HG03045 (cell line): ENCODE measurements at regions not wholly inside any gene's neighbourhood (a gene's known extent, or its start where the extent isn't known, plus 50 kb on each side); places are given as distances from the start of the nearest gene placed in this dataset.

Experiments used
- ATAC-seq: cut with Tn5 transposase; IDR thresholded peaks from one replicate; pipeline ENCODE4 v1.9.1; 2021; ENCODE audit warnings: mild to moderate bottlenecking, moderate library complexity; ENCODE audit not compliant: unreplicated experiment

GRCh38 chr21:36532769-36533467, 53.0 kb upstream of the CLDN14 start:
- ATAC-seq: no peak

GRCh38 chr21:36533468-36533848, 53.5 kb upstream of the CLDN14 start:
- no peak for ATAC-seq

GRCh38 chr21:36534656-36535055, 54.7 kb upstream of the CLDN14 start:
- ATAC-seq: no peak

- peak; percentile 71 for ATAC-seq
Measured at GRCh38 chr21:36535618-36536241, 55.8 kb upstream of the CLDN14 start.

- ATAC-seq: no peak
Measured at GRCh38 chr21:36538761-36539160, 58.8 kb upstream of the CLDN14 start.

GRCh38 chr21:36539434-36540150, 59.7 kb upstream of the CLDN14 start:
- no peak for ATAC-seq

- no peak for ATAC-seq
Measured at GRCh38 chr21:36540700-36541099, 60.8 kb upstream of the CLDN14 start.

GRCh38 chr21:36541721-36542139, 61.8 kb upstream of the CLDN14 start:
- no peak for ATAC-seq

GRCh38 chr21:36542312-36543101, 62.6 kb upstream of the CLDN14 start:
- ATAC-seq: peak; percentile 71

- no peak for ATAC-seq
Measured at GRCh38 chr21:36543924-36544323, 64.0 kb upstream of the CLDN14 start.

- ATAC-seq: no peak
Measured at GRCh38 chr21:36544545-36544944, 64.6 kb upstream of the CLDN14 start.

- no peak for ATAC-seq
Measured at GRCh38 chr21:36545776-36546511, 66.0 kb upstream of the CLDN14 start.

- ATAC-seq: no peak
Measured at GRCh38 chr21:36547464-36547863, 67.5 kb upstream of the CLDN14 start.

- ATAC-seq: no peak
Measured at GRCh38 chr21:36548866-36549265, 68.9 kb upstream of the CLDN14 start.

- ATAC-seq: no peak
Measured at GRCh38 chr21:36549470-36549869, 69.5 kb upstream of the CLDN14 start.

- no peak for ATAC-seq
Measured at GRCh38 chr21:36550761-36551160, 70.8 kb upstream of the CLDN14 start.

GRCh38 chr21:36551321-36551720, 71.4 kb upstream of the CLDN14 start:
- ATAC-seq: no peak

- ATAC-seq: no peak
Measured at GRCh38 chr21:36551731-36552433, 72.0 kb upstream of the CLDN14 start.

- no peak for ATAC-seq
Measured at GRCh38 chr21:36552434-36552785, 72.5 kb upstream of the CLDN14 start.

- no peak for ATAC-seq
Measured at GRCh38 chr21:36553406-36553805, 73.5 kb upstream of the CLDN14 start.
